Right atrium auricular region (tissue), 2 donors: ENCODE measurements at regions not wholly inside any gene's neighbourhood (a gene's known extent, or its start where the extent isn't known, plus 50 kb on each side); places are given as distances from the start of the nearest gene placed in this dataset.

Experiments used
- DNase-seq: peaks from one replicate; pipeline ENCODE4 v3.0.0-alpha.2; 2019; ENCODE audit warnings: low spot score
- H3K27ac ChIP-seq, 2 donors: fragments of 200-600 bp; sonication (generic); 1 replicate in 1 of 2; 2 replicates in 1 of 2; pipeline ENCODE4 v1.5.1; 2016 to 2019
- H3K27me3 ChIP-seq, 2 donors: fragments of 200-600 bp; sonication (generic); one replicate each; pipeline versions ENCODE4 v1.5.1 to v1.6.0; 2017 to 2019
- H3K36me3 ChIP-seq: fragments of 200-600 bp; sonication (generic); one replicate; pipeline ENCODE4 v1.5.1; 2016
- H3K4me1 ChIP-seq, 2 donors: fragments of 200-600 bp; sonication (generic); one replicate each; pipeline versions ENCODE4 v1.5.1 to v1.6.0; 2017 to 2019
- H3K4me3 ChIP-seq, 2 donors: fragments of 200-600 bp; sonication (generic); 1 replicate in 1 of 2; 2 replicates in 1 of 2; pipeline ENCODE4 v1.5.1; 2017 to 2019; ENCODE audit warnings: mild to moderate bottlenecking in 1 of 2, moderate library complexity in 1 of 2
- H3K9me3 ChIP-seq, 2 donors: fragments of 200-600 bp; sonication (generic); one replicate each; pipeline ENCODE4 v1.5.1; 2019
- TF ChIP-seq, protein P1 (sequence below), 2 donors: fragments of 200-600 bp; sonication (generic); IDR thresholded peaks; one replicate each; pipeline ENCODE4 v1.5.1; 2019; ENCODE audit warnings: antibody characterized with exemption in 2 of 2

DNA sequence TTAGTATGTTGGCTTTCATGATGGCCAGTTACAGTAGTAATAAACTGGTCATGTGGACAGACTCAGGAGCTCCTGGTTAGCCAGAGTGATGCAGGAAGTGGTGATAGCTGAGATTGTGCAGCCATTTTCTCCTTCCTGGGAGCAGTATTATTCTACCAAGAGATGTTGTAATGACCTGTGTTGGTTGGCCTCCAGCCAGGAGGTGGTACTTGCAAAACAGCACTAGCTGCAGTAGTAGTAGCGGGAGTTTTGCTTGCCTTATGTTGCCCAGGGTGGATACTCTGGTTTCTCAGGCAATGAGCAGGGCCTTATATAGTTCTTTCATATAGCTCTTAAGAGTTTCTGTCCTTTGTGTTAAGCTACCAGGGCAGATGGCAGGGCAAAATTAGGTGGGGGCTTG lies 998.8 kb downstream of the GLUD2 start:
- DNase-seq, result no peak
- H3K36me3 ChIP-seq, result no peaks in the 10 kb centered on the region
- TF ChIP-seq, protein P1, sequence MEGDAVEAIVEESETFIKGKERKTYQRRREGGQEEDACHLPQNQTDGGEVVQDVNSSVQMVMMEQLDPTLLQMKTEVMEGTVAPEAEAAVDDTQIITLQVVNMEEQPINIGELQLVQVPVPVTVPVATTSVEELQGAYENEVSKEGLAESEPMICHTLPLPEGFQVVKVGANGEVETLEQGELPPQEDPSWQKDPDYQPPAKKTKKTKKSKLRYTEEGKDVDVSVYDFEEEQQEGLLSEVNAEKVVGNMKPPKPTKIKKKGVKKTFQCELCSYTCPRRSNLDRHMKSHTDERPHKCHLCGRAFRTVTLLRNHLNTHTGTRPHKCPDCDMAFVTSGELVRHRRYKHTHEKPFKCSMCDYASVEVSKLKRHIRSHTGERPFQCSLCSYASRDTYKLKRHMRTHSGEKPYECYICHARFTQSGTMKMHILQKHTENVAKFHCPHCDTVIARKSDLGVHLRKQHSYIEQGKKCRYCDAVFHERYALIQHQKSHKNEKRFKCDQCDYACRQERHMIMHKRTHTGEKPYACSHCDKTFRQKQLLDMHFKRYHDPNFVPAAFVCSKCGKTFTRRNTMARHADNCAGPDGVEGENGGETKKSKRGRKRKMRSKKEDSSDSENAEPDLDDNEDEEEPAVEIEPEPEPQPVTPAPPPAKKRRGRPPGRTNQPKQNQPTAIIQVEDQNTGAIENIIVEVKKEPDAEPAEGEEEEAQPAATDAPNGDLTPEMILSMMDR (IDR thresholded peaks at IDR 0.05), result no peak
- H3K4me1 ChIP-seq, result no peaks in the 10 kb centered on the region
- no peak overlapping the region for H3K4me3 ChIP-seq
- no peaks in the 10 kb centered on the region for H3K27me3 ChIP-seq
- H3K9me3 ChIP-seq, result peaks cover 0 to 5% of the 10 kb centered on the region in 2 donors
- H3K27ac ChIP-seq, result no peak overlapping the region

DNA sequence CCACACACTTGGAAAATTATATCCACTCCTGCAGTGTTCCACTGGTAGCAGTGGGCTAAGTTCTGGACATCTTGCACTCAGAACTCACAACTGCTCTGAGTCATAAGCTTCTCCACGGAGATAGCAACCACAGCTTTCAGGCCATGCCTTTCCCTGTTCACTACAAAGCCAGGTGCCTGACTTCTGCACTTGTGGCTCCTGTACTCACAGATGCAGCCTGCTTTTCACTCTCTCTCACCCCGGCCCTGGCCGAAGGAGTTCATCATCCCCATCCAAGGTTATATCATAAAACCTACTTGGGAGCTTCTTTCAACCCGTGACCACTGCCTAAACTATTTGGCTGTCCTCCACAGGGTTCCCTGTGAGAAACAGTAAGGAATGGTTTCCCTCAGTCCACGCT lies 999.4 kb downstream of the GLUD2 start:
- H3K9me3 ChIP-seq, result peaks cover 0 to 5% of the 10 kb centered on the region in 2 donors
- H3K27ac ChIP-seq, result no peak overlapping the region
- no peaks in the 10 kb centered on the region for H3K36me3 ChIP-seq
- no peaks in the 10 kb centered on the region for H3K27me3 ChIP-seq
- no peak overlapping the region for H3K4me3 ChIP-seq
- TF ChIP-seq, protein P1 (IDR thresholded peaks at IDR 0.05), result no peak
- no peaks in the 10 kb centered on the region for H3K4me1 ChIP-seq
- no peak for DNase-seq

DNA sequence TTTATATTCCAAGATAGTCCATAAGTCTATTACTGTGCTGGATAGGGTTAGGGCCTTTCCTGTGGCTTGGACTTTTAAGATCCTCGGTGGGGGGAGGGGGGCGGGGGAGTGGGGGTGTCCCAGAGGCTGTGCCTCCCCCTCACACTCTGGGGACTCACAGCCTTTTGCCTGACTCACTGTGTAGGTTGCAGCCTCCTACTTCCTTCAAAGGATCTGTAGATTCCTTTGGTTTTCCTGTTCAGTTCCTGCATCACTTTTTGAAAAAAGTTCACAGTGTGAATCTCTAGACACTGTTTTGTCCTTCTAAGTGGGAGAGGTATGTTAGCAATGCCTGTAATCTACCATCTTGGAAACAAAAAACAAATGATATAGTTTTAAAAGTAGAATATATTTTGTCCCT lies 999.9 kb downstream of the GLUD2 start:
- Histone ChIP-seq H3K4me1 (no peaks in the 10 kb centered on the region), H3K4me3 (no peak overlapping the region), H3K9me3 (peaks cover 0 to 5% of the 10 kb centered on the region in 2 donors), H3K27ac (no peak overlapping the region), H3K27me3 (no peaks in the 10 kb centered on the region), H3K36me3 (no peaks in the 10 kb centered on the region)
- TF ChIP-seq, protein P1 (IDR thresholded peaks at IDR 0.05), result no peak
- no peak for DNase-seq

DNA sequence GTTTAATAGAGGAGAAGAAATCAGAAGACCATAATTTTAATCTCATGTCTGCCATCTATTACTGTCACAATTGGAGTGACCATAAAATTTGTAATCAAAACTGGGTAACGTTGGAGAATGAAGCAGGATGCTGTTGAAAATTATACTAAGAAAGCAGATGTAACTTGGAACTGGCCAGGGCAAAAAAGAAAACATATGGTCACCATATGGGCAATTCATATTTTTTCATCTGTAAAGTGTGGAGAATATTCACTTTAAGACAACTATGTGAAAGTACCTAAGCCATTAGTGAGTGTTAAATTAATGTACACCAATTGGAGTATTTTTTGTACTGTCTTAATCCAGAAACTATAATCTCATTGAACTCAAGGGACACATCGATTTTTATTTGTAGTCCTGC lies 1008.0 kb downstream of the GLUD2 start:
- TF ChIP-seq, protein P1 (IDR thresholded peaks at IDR 0.05), result no peak
- H3K27ac ChIP-seq, result no peak overlapping the region
- no peaks in the 10 kb centered on the region for H3K27me3 ChIP-seq
- no peaks in the 10 kb centered on the region for H3K9me3 ChIP-seq
- DNase-seq, result no peak
- H3K36me3 ChIP-seq, result no peaks in the 10 kb centered on the region
- H3K4me3 ChIP-seq, result no peak overlapping the region
- no peaks in the 10 kb centered on the region for H3K4me1 ChIP-seq

DNA sequence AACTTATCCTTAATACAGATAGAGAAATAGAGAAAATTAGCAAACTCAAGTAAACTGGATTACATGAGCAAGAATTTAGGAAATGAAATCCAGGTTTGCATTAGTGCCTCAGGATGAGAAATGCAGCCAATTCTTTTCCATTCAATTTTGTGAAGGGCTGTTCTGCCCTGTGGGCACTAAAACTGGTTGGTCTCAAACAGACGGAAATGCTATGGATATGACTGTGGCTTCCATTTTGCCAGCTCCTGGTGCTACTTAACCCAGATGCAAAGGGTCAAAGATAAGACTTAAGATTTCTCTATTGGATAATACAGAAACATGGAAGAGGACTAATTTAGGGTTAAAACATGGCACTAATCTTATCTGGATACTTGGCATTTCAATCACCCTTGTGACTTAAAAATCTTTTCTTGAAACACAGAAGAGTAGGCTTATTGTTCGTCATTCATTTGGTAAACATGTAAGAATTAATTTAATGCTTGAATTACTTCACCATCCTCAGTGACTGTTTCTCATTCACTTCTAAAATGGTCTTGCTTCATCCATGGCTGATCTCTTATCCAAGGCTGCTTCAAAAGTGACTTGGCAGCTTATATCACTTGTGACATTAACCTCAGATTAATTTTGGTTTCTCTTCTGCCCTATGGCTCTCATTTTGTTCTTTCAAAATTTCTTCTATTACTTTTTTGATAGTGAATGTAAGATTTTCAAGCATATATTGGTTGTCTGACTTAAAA lies 1008.7 kb downstream of the GLUD2 start:
- no peak overlapping the region for H3K27ac ChIP-seq
- no peaks in the 10 kb centered on the region for H3K27me3 ChIP-seq
- DNase-seq, result no peak
- TF ChIP-seq, protein P1 (IDR thresholded peaks at IDR 0.05), result no peak
- H3K4me1 ChIP-seq, result no peaks in the 10 kb centered on the region
- H3K4me3 ChIP-seq, result no peak overlapping the region
- no peaks in the 10 kb centered on the region for H3K36me3 ChIP-seq
- H3K9me3 ChIP-seq, result no peaks in the 10 kb centered on the region

DNA sequence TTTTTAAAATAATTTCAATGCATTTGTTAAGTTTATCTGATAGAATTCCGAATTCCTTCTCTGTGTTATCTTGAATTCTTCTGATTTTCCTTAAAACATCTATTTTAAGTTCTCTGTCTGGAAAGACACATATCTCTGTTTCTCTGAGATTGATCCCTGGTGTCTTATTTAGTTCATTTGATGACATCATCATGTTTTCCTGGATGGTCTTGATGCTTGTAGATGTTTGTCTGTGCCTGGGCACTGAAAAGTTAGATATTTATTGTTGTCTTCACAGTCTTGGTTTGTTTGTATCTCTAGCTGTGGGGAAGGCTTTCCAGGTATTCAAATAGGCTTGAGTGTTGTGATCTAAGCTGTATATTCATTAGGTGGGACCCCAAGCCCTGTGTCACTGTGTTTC lies 1028.8 kb downstream of the GLUD2 start:
- Histone ChIP-seq H3K9me3 (no peaks in the 10 kb centered on the region), H3K27me3 (no peaks in the 10 kb centered on the region), H3K4me1 (no peaks in the 10 kb centered on the region), H3K27ac (no peak overlapping the region), H3K4me3 (no peak overlapping the region), H3K36me3 (no peaks in the 10 kb centered on the region)
- TF ChIP-seq, protein P1 (IDR thresholded peaks at IDR 0.05), result no peak
- DNase-seq, result no peak
